ENCODE measurements at regions not wholly inside any gene's neighbourhood (a gene's known extent, or its start where the extent isn't known, plus 50 kb on each side); places are given as distances from the start of the nearest gene placed in this dataset.

- Histone ChIP-seq H3K18ac (ENCODE audit: extremely low read depth, low read length) (no peak overlapping the region), H2AK5ac (ENCODE audit: low read depth, low read length) (no peak overlapping the region), H3K9ac (replicated peaks in 1 of 4; ENCODE audit: extremely low read depth in 1 of 4, low read depth in 3 of 4, low read length in 3 of 4) (no peak overlapping the region), H3K56ac (replicated peaks; ENCODE audit: insufficient read length, low read depth, low read length) (no peak overlapping the region), H3K23me2 (ENCODE audit: low read depth, low read length) (peaks cover 4% of the 10 kb centered on the region; the same call in 1 of the 2 replicates), H2BK20ac (ENCODE audit: low read length) (no peak overlapping the region), H3K79me1 (ENCODE audit: low read depth, low read length) (no peaks in the 10 kb centered on the region), H3K14ac (ENCODE audit: insufficient read length) (no peak overlapping the region), H3K4ac (replicated peaks; ENCODE audit: insufficient read length, low read depth, low read length) (no peak overlapping the region), H3K4me2 (ENCODE audit: insufficient read depth in 1 of 2, low read depth in 2 of 2, low read length in 2 of 2) (no peak overlapping the region), H3K36me3 (ENCODE audit: control insufficient read depth in 2 of 4, insufficient read depth in 4 of 4, low read length in 3 of 4) (no peaks in the 10 kb centered on the region), H3K4me1 (replicated peaks in 1 of 4; ENCODE audit: control insufficient read depth in 3 of 4, insufficient read depth in 4 of 4, low read length in 3 of 4) (peaks cover 4 to 21% (median 14%) of the 10 kb centered on the region in 4 experiments; a peak in 6 of 7 replicates), H4K5ac (ENCODE audit: insufficient read length, low read depth, low read length) (no peak overlapping the region), H3K9me3 (ENCODE audit: insufficient read depth in 2 of 2, low read depth in 1 of 2, low read length in 1 of 2) (no peaks in the 10 kb centered on the region), H4K91ac (replicated peaks; ENCODE audit: insufficient read length, low read length) (no peak overlapping the region), H2BK120ac (replicated peaks; ENCODE audit: low read depth, low read length) (no peak overlapping the region), H3K79me2 (ENCODE audit: control insufficient read depth in 1 of 2, insufficient read depth in 2 of 2, low read length in 2 of 2) (no peaks in the 10 kb centered on the region), H3K27ac (ENCODE audit: low read depth, low read length) (no peak overlapping the region), H4K20me1 (replicated peaks in 1 of 2; ENCODE audit: control insufficient read depth in 1 of 2, insufficient read depth in 2 of 2, low read length in 2 of 2) (no peaks in the 10 kb centered on the region), H2AFZ (ENCODE audit: low read length) (no peak overlapping the region), H2BK15ac (ENCODE audit: low read length) (no peak overlapping the region), H4K8ac (ENCODE audit: extremely low read depth, insufficient read depth, low read length) (no peak overlapping the region), H3K27me3 (replicated peaks in 1 of 4; ENCODE audit: control insufficient read depth in 3 of 4, extremely low read depth in 1 of 4, insufficient read depth in 3 of 4, low read length in 3 of 4) (peaks cover 0 to 2% (median 0%) of the 10 kb centered on the region in 4 experiments; a peak in 1 of 7 replicates), H2BK12ac (ENCODE audit: low read depth, low read length) (no peak overlapping the region), H3K23ac (ENCODE audit: insufficient read length) (no peak overlapping the region), H2BK5ac (ENCODE audit: low read depth, low read length) (no peak overlapping the region), H3K4me3 (ENCODE audit: extremely low read depth in 1 of 4, insufficient read depth in 2 of 4, low read depth in 3 of 4, low read length in 4 of 4) (no peak overlapping the region)
- 88% methylated on average over 3 of the region's 3 CpGs; no CpG with 5 or more reads in 1 of the 2 experiments for WGBS, 2 experiments (ENCODE audit: extremely low coverage in 1 of 2, insufficient coverage in 1 of 2, insufficient read length in 1 of 2, insufficient replicate concordance in 2 of 2, low coverage in 1 of 2, low lambda C conversion rate in 2 of 2, missing lambda C conversion rate in 1 of 2)
- POLR2A ChIA-PET (ENCODE audit: partially characterized antibody) = interaction anchor here (1.1 kb wide), 1 partner anchor 20 kb away, joined by 3 read pairs; no protein-coding TSS in a partner anchor
- CTCF ChIA-PET (ENCODE audit: partially characterized antibody) = interaction anchor here (1.1 to 9.4 kb wide), 6 partner anchors 7 to 356 kb away, joined by 3 to 55 read pairs (median 5); no protein-coding TSS in a partner anchor
- DNase-seq (ENCODE audit: low read depth in 1 of 2, low spot score in 2 of 2) (no peak), FAIRE-seq (no peak)
- no peak for TF ChIP-seq CBX8 (IDR thresholded peaks at IDR 0.05; ENCODE audit: borderline replicate concordance, low read depth, low read length)
- TF ChIP-seq CHD2 (IDR thresholded peaks at IDR 0.05; ENCODE audit: low read length) = no peak
- TF ChIP-seq, protein P1, sequence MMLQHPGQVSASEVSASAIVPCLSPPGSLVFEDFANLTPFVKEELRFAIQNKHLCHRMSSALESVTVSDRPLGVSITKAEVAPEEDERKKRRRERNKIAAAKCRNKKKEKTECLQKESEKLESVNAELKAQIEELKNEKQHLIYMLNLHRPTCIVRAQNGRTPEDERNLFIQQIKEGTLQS (IDR thresholded peaks at IDR 0.05; ENCODE audit: insufficient read depth, low read depth, low read length) = no peak
- TF ChIP-seq EGR1 (IDR thresholded peaks at IDR 0.05; ENCODE audit: borderline replicate concordance, low read depth, low read length) = no peak
- TF ChIP-seq RNF2 (IDR thresholded peaks at IDR 0.05; ENCODE audit: borderline replicate concordance, low read depth, low read length, missing control alignments, poor library complexity, severe bottlenecking) = no peak
- TF ChIP-seq SRF (IDR thresholded peaks at IDR 0.05; ENCODE audit: low read depth, low read length) = no peak
- TF ChIP-seq GABPA (IDR thresholded peaks at IDR 0.05; ENCODE audit: borderline replicate concordance, insufficient read depth, low read length) = no peak
- TF ChIP-seq CREB1 (IDR thresholded peaks at IDR 0.05) = no peak
- no peak for TF ChIP-seq TEAD4 (IDR thresholded peaks at IDR 0.05; ENCODE audit: low read depth, low read length)
- no peak for TF ChIP-seq HDAC2 (IDR thresholded peaks at IDR 0.05; ENCODE audit: borderline replicate concordance in 1 of 2, low read depth in 2 of 2, low read length in 2 of 2)
- TF ChIP-seq CTBP2 (IDR thresholded peaks at IDR 0.05; ENCODE audit: borderline replicate concordance, insufficient read depth, insufficient read length, low read length) = no peak
- TF ChIP-seq SP4 (IDR thresholded peaks at IDR 0.05; ENCODE audit: low read length) = no peak
- TF ChIP-seq HDAC6 (IDR thresholded peaks at IDR 0.05; ENCODE audit: low read depth, low read length) = no peak
- no peak for TF ChIP-seq BACH1 (IDR thresholded peaks at IDR 0.05; ENCODE audit: low read length)
Measured at GRCh38 chr5:17150531-17150930, 66.9 kb upstream of the BASP1 start.

All from H1 (cell line).